Activated T-helper 1 cell treated with anti-CD3 and anti-CD28 coated beads, Interleukin-12 subunit alpha, Interleukin-12 subunit beta, Interleukin-2, Interleukin-4 antibody, amounts not matched to agents 30 ng/mL and 10 ng/mL and 1 ng/mL, durations not matched to agents 14 hours and 24 hours and 36 hours (primary cell): ENCODE measurements at regions not wholly inside any gene's neighbourhood (a gene's known extent, or its start where the extent isn't known, plus 50 kb on each side); places are given as distances from the start of the nearest gene placed in this dataset.

Experiments used
- DNase-seq: peaks from one replicate; pipeline ENCODE4 v3.0.0; 2021; ENCODE audit warnings: low spot score
- H3K27ac Mint-ChIP-seq: one replicate; pipeline ENCODE4 v1.8.0; 2021; ENCODE audit warnings: mild to moderate bottlenecking, mixed read lengths
- H3K27me3 Mint-ChIP-seq: one replicate; pipeline ENCODE4 v1.8.0; 2022; ENCODE audit warnings: mild to moderate bottlenecking, moderate library complexity, mixed read lengths; ENCODE audit not compliant: insufficient read depth
- H3K36me3 Mint-ChIP-seq: one replicate; pipeline ENCODE4 v1.8.0; 2021; ENCODE audit warnings: low read depth, mixed read lengths
- H3K4me1 Mint-ChIP-seq: one replicate; pipeline ENCODE4 v1.8.0; 2021; ENCODE audit warnings: low read depth, mixed read lengths
- H3K4me3 Mint-ChIP-seq: one replicate; pipeline ENCODE4 v1.8.0; 2021; ENCODE audit warnings: mild to moderate bottlenecking, moderate library complexity, mixed read lengths
- H3K9me3 Mint-ChIP-seq: one replicate; pipeline ENCODE4 v1.8.0; 2021; ENCODE audit warnings: mixed read lengths
- intact Hi-C: fragments of 100-400 bp; cut with micrococcal nuclease; formaldehyde crosslinking; loops from one replicate; pipeline ENCODE4 v1.15.1; 2024

DNA sequence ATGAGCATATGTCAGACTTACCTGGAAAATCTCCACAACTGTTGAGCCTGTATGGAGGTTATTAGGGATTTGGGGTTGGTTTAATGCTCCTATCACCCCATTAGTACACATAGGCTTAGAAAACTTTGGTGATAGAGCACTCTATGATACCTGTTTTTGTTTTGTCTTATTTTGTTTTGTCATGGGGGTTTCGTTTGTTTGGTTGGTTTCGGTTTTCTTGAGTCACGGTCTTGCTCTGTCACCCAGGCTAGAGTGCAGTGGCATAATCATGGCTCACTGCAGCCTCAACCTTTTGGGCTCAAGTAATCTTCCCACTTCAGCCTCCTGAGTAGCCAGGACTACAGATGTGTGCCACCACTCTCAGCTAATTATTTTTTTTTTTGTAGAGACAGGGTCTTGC, 70.0 kb downstream of the MZT1 start:
- Mint-ChIP-seq H3K4me1 (no peaks in the 10 kb centered on the region), H3K4me3 (no peak overlapping the region), H3K36me3 (no peaks in the 10 kb centered on the region), H3K27me3 (peaks cover 8% of the 10 kb centered on the region), H3K27ac (no peak overlapping the region), H3K9me3 (no peaks in the 10 kb centered on the region)
- intact Hi-C loops: no loop called here
- no peak for DNase-seq

DNA sequence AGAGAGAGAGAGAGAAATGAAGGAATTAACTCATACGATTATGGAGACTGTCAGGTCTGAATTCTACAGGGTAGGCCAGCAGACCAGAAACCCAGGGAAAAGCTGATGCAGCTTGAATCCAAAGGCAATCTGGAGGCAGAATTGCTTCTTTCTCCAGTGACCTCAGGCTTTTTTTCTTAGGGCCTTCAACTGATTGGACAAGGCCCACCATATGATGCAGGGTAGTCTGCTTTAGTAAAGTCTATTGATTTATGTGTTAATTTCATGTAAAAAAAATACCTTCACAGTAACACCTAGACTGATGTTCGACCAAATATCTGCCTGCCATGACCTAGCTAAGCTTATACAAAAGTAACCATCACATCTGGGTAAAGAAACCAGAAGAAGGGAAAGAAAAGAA, 71.1 kb downstream of the MZT1 start:
- Mint-ChIP-seq H3K36me3 (no peaks in the 10 kb centered on the region), H3K4me1 (no peaks in the 10 kb centered on the region), H3K27ac (no peak overlapping the region), H3K27me3 (peaks cover 9% of the 10 kb centered on the region), H3K4me3 (no peak overlapping the region), H3K9me3 (no peaks in the 10 kb centered on the region)
- no peak for DNase-seq
- intact Hi-C loops: no loop called here

DNA sequence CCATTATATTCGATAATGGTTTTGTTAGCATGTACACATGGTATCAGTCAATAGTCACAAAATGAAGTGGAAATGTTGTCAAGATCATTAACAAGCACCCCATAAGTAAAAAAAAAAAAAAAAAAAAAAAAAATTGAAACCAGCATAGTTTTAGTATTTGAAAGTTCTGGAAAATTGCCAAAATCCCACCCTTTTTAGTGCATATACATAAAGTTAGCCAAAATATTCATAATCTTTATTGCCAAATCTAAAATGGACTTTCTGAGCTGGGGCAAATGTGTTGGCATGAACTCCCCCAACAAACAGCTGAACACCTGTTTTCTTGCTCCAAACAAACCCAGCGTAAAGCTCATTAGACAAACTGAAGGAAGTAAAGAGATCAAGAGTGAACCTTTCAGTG, 73.9 kb downstream of the MZT1 start:
- no peaks in the 10 kb centered on the region for H3K4me1 Mint-ChIP-seq

DNA sequence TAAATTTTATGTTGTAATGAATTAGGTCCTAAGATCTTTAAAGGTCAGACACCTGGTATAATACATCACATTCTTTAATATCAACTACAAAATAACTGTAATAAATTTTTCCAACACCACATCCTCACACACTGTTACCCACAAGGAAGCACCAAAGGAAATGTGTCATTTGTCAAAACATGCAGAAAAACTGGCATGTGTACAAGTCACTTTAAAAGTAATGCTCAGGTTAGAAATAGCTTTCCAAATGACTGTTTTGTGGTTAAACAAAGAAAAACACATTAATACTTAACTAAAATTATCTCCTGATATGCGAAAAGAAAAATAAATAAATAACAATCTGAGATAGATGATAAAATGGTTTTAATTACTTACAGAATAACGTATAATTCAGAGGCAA, 74.7 kb downstream of the MZT1 start:
- Mint-ChIP-seq H3K9me3 (no peaks in the 10 kb centered on the region), H3K27me3 (peaks cover 2% of the 10 kb centered on the region), H3K4me3 (no peak overlapping the region), H3K4me1 (no peaks in the 10 kb centered on the region), H3K27ac (no peak overlapping the region), H3K36me3 (no peaks in the 10 kb centered on the region)
- intact Hi-C loops: no loop called here
- no peak for DNase-seq

More for the DNA sequence above, 73.9 kb downstream of the MZT1 start:
- intact Hi-C loops: no loop called here
- Mint-ChIP-seq H3K36me3 (no peaks in the 10 kb centered on the region), H3K9me3 (no peaks in the 10 kb centered on the region), H3K27ac (no peak overlapping the region), H3K4me3 (no peak overlapping the region), H3K27me3 (peaks cover 2% of the 10 kb centered on the region)
- DNase-seq: no peak

DNA sequence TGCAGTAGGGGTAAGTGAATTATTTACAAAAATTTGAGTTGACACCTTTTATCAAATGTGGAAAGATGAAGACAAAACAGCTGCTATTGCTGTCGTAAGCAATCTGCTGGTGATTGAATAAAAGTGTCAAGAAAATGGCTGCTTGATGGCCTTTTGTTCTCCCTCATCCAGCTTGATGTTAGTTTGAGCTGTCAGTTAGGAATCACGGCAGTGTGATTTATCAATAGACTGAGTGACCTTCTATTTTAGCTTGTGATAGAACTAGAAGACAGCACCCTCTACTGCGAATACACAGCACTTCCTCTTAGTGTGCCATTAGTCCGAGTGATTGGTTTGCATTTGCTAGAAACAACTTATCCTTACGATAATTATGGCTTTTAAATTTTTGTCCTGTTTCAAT, 76.3 kb downstream of the MZT1 start:
- intact Hi-C loops: no loop called here

DNA sequence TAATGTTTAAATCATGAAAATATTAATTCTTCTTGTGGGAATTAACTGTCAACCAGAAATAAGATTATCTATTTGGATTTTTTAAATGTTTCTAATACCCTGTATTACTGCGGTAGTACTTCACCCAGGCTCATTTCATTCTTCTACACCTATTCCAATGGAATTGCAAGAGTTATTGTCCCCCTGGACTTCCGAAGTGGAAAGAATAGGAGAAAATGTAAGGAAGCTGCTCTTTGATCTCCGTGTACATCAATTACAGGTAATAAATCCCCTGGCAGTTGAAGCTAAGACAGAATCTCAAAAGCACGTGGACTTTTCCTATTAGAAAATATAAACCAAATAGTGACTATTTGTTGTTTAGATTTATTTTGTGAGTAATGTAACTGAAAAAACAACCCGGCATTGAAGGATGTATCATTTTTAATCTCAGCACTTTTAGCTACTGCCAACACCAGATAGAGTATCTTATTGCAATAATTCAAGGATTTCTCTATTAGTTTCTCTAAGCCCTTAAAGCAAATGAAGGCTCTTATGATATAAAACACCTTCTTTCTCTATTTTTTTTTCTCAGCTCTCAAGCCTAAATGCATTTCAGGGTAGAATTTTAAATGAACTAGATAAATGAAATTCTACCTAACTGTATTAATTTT, 77.3 kb downstream of the MZT1 start:
- Mint-ChIP-seq H3K27me3 (peaks cover 2% of the 10 kb centered on the region), H3K36me3 (no peaks in the 10 kb centered on the region), H3K4me1 (no peaks in the 10 kb centered on the region), H3K4me3 (no peak overlapping the region), H3K27ac (no peak overlapping the region), H3K9me3 (no peaks in the 10 kb centered on the region)
- intact Hi-C loops: no loop called here
- no peak for DNase-seq

More for the DNA sequence above, 76.3 kb downstream of the MZT1 start:
- Mint-ChIP-seq H3K4me3 (no peak overlapping the region), H3K9me3 (no peaks in the 10 kb centered on the region), H3K27ac (no peak overlapping the region), H3K27me3 (peaks cover 2% of the 10 kb centered on the region), H3K36me3 (no peaks in the 10 kb centered on the region), H3K4me1 (no peaks in the 10 kb centered on the region)
- DNase-seq: no peak

DNA sequence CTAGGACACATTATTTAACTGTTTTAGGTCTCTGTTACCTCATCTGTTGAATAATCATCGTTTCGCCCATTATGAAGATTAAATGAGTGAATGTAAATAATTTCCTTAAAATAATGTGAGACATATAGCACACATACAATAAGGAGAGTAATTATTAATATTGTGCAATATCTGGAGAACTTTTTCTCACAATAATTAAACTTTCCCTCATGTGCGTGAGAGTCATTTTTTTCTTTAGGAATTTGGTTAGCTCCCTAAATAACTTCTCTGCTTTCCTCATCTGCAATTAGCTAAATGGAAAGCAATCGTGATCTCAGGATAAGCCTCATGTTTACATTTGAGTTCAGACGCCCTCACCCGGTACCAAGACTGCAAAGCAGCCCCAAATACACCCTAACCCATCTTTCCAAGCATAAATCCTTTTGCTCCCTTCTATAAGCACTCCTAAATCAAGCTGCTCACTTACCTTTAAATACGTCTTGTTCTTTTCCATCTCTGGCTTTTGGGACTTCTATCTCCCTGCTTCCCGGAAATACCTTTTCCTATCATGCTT, 78.8 kb downstream of the MZT1 start:
- Mint-ChIP-seq H3K9me3 (no peaks in the 10 kb centered on the region), H3K4me3 (no peak overlapping the region), H3K4me1 (no peaks in the 10 kb centered on the region), H3K27me3 (peaks cover 2% of the 10 kb centered on the region), H3K36me3 (no peaks in the 10 kb centered on the region), H3K27ac (no peak overlapping the region)
- intact Hi-C loops: no loop called here
- DNase-seq: no peak

DNA sequence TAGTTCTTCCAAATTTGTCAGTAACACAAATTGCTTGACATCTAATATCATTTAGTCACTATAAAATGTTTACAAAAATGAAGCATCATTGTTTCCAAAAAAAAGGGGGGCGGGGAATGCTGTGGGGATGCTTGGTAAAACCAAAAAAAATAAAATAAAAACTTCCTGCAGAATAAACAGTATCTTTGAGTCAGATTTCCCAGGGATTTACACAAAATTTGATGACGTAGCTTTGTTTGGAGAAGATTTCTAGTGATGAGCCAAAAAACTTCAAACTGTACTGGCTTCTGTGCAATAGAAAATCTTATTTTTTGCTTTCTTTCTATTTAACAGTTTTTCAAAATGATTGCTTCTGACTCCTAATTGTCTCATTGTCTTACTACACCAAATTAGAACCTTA, 80.0 kb downstream of the MZT1 start:
- peaks cover 1% of the 10 kb centered on the region for H3K27me3 Mint-ChIP-seq
- H3K4me1 Mint-ChIP-seq: no peaks in the 10 kb centered on the region
- DNase-seq: no peak
- no peak overlapping the region for H3K4me3 Mint-ChIP-seq
- intact Hi-C loops: no loop called here
- H3K36me3 Mint-ChIP-seq: no peaks in the 10 kb centered on the region
- no peaks in the 10 kb centered on the region for H3K9me3 Mint-ChIP-seq
- no peak overlapping the region for H3K27ac Mint-ChIP-seq

DNA sequence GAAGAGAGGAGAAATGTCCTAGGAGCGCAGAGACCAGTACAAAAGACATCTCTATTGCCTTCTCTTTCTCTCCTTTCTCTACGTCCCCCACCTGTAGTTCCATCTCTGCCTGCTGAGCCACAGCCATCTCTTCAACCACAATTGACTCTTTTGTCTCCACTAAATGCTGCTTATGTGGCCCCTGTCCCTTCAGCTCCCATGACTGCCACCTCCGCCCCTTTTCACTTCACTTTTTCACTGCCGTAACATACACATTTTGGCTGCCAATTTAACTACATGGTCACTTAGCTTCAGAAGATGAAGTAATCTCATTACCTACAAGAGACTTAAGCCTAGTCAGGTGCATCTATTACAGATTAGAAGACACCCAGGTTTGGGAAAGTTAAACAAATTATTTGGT, 81.9 kb downstream of the MZT1 start:
- H3K27me3 Mint-ChIP-seq: no peaks in the 10 kb centered on the region
- no peak overlapping the region for H3K4me3 Mint-ChIP-seq
- no peaks in the 10 kb centered on the region for H3K4me1 Mint-ChIP-seq
- no peak overlapping the region for H3K27ac Mint-ChIP-seq
- no peak for DNase-seq
- intact Hi-C loops: no loop called here
- no peaks in the 10 kb centered on the region for H3K9me3 Mint-ChIP-seq
- H3K36me3 Mint-ChIP-seq: no peaks in the 10 kb centered on the region

DNA sequence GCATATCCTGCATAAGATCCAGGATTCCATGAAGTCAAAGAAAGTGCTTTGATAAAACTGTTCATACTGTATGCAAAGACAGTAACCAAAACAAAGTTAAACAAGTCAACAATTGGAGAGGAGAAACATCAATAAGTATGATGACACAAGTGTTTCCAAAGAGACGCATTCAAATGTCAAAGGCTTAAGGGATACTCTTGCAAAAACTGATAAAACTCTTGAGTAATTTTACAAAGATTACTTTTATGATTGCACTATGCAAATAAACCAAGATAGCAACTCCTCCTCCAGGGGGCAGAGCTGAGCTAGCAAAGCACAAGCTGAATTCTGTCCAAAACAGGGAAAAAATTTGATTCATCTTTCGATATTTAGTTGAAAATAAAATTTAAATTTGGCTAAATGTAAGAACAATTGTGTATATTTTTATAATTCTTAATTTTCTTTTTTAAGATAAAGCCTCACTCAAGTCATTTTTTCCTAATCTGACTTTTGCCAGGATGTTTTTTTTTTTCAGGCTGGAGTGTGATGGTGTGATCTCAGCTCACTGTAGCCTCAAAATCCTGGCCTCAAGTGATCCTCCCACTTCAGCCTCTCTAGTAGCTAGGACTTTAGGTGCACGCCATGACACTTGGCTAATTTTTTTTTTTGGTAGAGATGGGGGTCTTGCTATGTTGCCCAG, 84.0 kb downstream of the MZT1 start:
- Mint-ChIP-seq H3K4me1 (no peaks in the 10 kb centered on the region), H3K27ac (no peak overlapping the region), H3K36me3 (no peaks in the 10 kb centered on the region), H3K27me3 (no peaks in the 10 kb centered on the region), H3K4me3 (no peak overlapping the region), H3K9me3 (no peaks in the 10 kb centered on the region)
- intact Hi-C loops: loop anchor here (1.0 to 5.0 kb wide), 3 partner anchors 69 to 1065 kb away; partner anchors contain the start of genes BORA and MZT1
- peak; percentile 8 for DNase-seq

DNA sequence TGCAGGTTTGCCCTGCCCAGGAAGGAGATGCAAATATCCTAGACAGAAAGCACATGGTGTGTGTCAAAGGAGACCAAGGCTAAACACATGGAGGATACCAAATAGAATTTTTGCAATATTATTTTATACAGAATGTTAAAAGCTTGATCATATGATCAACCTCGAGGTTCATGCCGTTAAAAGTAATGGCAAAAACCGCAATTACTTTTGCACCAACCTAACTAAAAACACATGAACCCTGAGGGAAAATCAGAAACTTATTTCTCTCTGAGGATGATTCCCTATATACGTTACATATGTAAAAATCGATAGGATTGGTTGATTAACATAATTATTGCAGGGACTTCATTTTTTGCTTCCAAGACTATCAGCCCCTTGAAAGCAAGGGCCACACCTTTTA, 88.1 kb downstream of the MZT1 start:
- H3K27ac Mint-ChIP-seq: no peak overlapping the region

DNA sequence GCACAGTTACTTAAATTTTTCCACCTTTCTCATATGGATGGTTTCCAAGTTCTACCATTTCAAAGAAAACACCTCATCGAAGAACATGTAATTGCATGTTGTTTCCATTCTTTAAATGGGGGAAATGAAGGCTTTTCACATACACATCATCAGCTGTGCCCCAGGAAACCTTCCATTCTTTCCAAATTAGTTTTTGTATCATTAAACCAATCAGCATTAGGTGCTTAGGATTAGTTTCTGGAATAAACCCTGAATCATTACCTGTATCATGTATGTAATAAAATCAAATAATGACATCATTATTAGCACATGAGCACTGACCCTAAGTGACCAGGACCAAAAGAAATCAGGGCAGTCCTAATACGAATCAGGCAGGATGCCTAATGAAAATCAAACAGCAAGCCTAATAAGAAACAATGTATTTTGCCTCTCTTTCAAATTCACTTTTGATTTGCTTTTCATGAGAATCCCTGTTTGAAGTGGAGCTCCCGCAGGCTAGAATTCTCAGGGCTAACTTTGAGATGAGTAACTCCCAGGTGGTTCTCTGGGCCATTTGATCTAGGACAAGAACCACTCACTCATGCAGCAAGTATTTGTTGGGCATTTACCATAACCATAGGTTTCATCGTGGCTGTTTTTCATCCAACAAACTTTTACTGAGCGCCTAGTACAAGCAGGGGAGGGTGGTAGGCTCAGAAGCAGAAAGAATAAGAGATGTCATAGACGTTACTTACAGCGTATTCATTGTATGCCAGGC, 89.2 kb downstream of the MZT1 start:
- intact Hi-C loops: no loop called here
- no peak for DNase-seq
- peaks cover 1% of the 10 kb centered on the region for H3K27me3 Mint-ChIP-seq
- no peak overlapping the region for H3K4me3 Mint-ChIP-seq
- no peak overlapping the region for H3K27ac Mint-ChIP-seq
- H3K9me3 Mint-ChIP-seq: no peaks in the 10 kb centered on the region
- no peaks in the 10 kb centered on the region for H3K36me3 Mint-ChIP-seq
- H3K4me1 Mint-ChIP-seq: no peaks in the 10 kb centered on the region

More for the DNA sequence above, 88.1 kb downstream of the MZT1 start:
- intact Hi-C loops: no loop called here
- Mint-ChIP-seq H3K36me3 (no peaks in the 10 kb centered on the region), H3K4me3 (no peak overlapping the region), H3K9me3 (no peaks in the 10 kb centered on the region), H3K27me3 (peaks cover 1% of the 10 kb centered on the region), H3K4me1 (no peaks in the 10 kb centered on the region)
- DNase-seq: no peak

DNA sequence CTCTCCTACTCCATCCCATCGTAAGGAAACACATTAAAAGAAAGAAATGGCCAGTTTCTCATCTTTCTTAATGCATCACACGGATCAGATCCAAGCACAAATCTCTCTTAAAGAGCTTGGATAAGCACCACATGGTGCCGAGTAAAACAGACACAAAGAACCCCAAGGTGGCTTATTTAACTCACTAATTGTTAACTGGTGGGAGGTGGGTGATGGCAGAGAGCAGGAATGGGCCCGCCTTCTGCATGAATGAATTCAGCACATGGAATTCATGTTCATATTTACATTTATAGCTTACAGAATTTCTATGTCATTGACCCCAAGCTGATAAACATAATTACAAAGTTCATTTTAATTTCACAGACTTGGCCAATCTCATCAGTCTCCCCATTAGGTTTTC, 89.9 kb downstream of the MZT1 start:
- H3K9me3 Mint-ChIP-seq: no peaks in the 10 kb centered on the region
- H3K27me3 Mint-ChIP-seq: peaks cover 1% of the 10 kb centered on the region
- H3K36me3 Mint-ChIP-seq: no peaks in the 10 kb centered on the region
- H3K4me3 Mint-ChIP-seq: no peak overlapping the region
- no peak for DNase-seq
- intact Hi-C loops: no loop called here
- H3K4me1 Mint-ChIP-seq: no peaks in the 10 kb centered on the region
- no peak overlapping the region for H3K27ac Mint-ChIP-seq
